GM13976 (cell line): ENCODE measurements at regions not wholly inside any gene's neighbourhood (a gene's known extent, or its start where the extent isn't known, plus 50 kb on each side); places are given as distances from the start of the nearest gene placed in this dataset.
"Not testable (repeated sequence)": the region's sequence is repeated elsewhere in the genome, so short reads cannot be mapped to it uniquely, and the experiment has no call there.

Experiments used
- DNase-seq: peaks from one replicate; pipeline ENCODE4 v3.0.0; 2012; ENCODE audit warnings: low spot score
- CTCF ChIP-seq: IDR thresholded peaks from 2 replicates; pipeline ENCODE4 v1.5.1; 2012; ENCODE audit warnings: borderline replicate concordance, mild to moderate bottlenecking; ENCODE audit not compliant: insufficient read depth; ENCODE audit errors: extremely low read depth, missing control alignments, control extremely low read depth
- in situ Hi-C: fragments of 300-500 bp; cut with MboI; formaldehyde crosslinking; loops from one replicate; pipeline ENCODE4 v1.12.0; 2022; ENCODE audit warnings: low sequenced_read_pairs, mixed read lengths, inconsistent platforms; ENCODE audit not compliant: unreplicated experiment

- in situ Hi-C loops: no loop called here
- TF ChIP-seq CTCF: no peak
- DNase-seq: no peak
These were observed 532.2 kb upstream of the MIS18BP1 start for GRCh38 chr14:45785240-45785639.

GRCh38 chr14:45766247-45766646 is 513.2 kb upstream of the MIS18BP1 start:
- DNase-seq: no peak
- TF ChIP-seq CTCF: no peak
- in situ Hi-C loops: no loop called here

- no peak for TF ChIP-seq CTCF
- in situ Hi-C loops: no loop called here
- DNase-seq: no peak
These were observed 504.7 kb upstream of the MIS18BP1 start for GRCh38 chr14:45757655-45758054.

- DNase-seq, in situ Hi-C loops: not testable (repeated sequence)
These were observed 503.4 kb upstream of the MIS18BP1 start for GRCh38 chr14:45756412-45756811.

GRCh38 chr14:45743884-45744283 is 490.9 kb upstream of the MIS18BP1 start:
- no peak for DNase-seq
- TF ChIP-seq CTCF: no peak
- in situ Hi-C loops: no loop called here

GRCh38 chr14:45742187-45742586 is 489.2 kb upstream of the MIS18BP1 start:
- DNase-seq: no peak
- in situ Hi-C loops: no loop called here

More at GRCh38 chr14:45742187-45742586, 489.2 kb upstream of the MIS18BP1 start:
- TF ChIP-seq CTCF: no peak
